SJSA1 (cell line): ENCODE measurements at regions not wholly inside any gene's neighbourhood (a gene's known extent, or its start where the extent isn't known, plus 50 kb on each side); places are given as distances from the start of the nearest gene placed in this dataset.
A peak's percentile ranks its signal among the peaks of the same experiment; 100 is the strongest.

Experiments used
- DNase-seq, 2 experiments: peaks; one replicate each; pipeline ENCODE4 v3.0.0-alpha.2; 2015 to 2020; ENCODE audit warnings: low spot score in 2 of 2, low read depth in 1 of 2
- H3K27ac ChIP-seq: fragments of 250-450 bp; sonication (Bioruptor Pico); 2 replicates; pipeline ENCODE4 v1.5.1; 2020; ENCODE audit warnings: mild to moderate bottlenecking, moderate library complexity
- H3K27me3 ChIP-seq: fragments of 250-450 bp; sonication (Bioruptor Pico); replicated peaks from 2 replicates; pipeline ENCODE4 v1.5.1; 2020; ENCODE audit warnings: mild to moderate bottlenecking, moderate library complexity
- H3K36me3 ChIP-seq: fragments of 250-450 bp; sonication (Bioruptor Pico); 2 replicates; pipeline ENCODE4 v1.5.1; 2020; ENCODE audit warnings: mild to moderate bottlenecking
- H3K4me1 ChIP-seq: fragments of 250-450 bp; sonication (Bioruptor Pico); replicated peaks from 2 replicates; pipeline ENCODE4 v1.6.1; 2021; ENCODE audit warnings: mild to moderate bottlenecking
- H3K4me3 ChIP-seq: fragments of 250-450 bp; sonication (Bioruptor Pico); 2 replicates; pipeline ENCODE4 v1.5.1; 2020; ENCODE audit warnings: mild to moderate bottlenecking
- H3K9me3 ChIP-seq: fragments of 250-450 bp; sonication (Bioruptor Pico); replicated peaks from 2 replicates; pipeline ENCODE4 v1.5.1; 2020; ENCODE audit warnings: mild to moderate bottlenecking

GRCh38 chr2:20925265-20925889 lies 102.5 kb upstream of the LDAH start:
- Histone ChIP-seq H3K4me3 (no peak overlapping the region), H3K4me1 (no peaks in the 10 kb centered on the region), H3K36me3 (no peaks in the 10 kb centered on the region), H3K9me3 (0 out of 2 replicates have a peak, but pooled peaks cover 2% of the 10 kb centered on the region), H3K27me3 (no peaks in the 10 kb centered on the region), H3K27ac (no peak overlapping the region)
- DNase-seq = peak in 1 of 2 experiments; percentile 7

DNA sequence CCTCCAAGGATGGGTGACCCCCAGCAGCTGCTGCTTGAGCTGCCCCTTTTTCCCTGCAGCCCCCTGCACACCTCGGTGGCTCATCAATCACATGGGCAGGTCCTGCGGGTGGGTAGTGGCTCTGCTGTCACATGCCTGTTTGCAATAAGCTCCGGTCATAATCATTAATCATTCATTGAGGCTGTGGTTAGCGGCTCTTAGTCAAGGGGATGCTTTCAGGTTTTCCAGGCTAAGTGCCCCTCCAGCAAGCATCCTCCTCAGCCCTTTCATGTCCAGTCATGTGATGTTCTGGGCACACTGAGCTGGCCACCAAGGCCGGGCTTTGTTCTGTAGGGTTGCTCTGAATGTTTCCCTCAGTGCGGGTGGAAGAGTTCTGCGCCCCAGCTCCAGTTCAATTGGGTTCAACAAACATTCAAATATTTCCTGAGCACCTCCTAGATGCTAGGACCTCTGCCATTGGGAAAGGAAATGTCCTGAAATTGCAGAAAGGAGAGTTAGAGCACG lies 96.4 kb upstream of the LDAH start:
- Histone ChIP-seq H3K4me1 (no peaks in the 10 kb centered on the region), H3K36me3 (no peaks in the 10 kb centered on the region), H3K4me3 (no peak overlapping the region), H3K9me3 (no peaks in the 10 kb centered on the region), H3K27ac (no peak overlapping the region), H3K27me3 (no peaks in the 10 kb centered on the region)
- DNase-seq = no peak

DNA sequence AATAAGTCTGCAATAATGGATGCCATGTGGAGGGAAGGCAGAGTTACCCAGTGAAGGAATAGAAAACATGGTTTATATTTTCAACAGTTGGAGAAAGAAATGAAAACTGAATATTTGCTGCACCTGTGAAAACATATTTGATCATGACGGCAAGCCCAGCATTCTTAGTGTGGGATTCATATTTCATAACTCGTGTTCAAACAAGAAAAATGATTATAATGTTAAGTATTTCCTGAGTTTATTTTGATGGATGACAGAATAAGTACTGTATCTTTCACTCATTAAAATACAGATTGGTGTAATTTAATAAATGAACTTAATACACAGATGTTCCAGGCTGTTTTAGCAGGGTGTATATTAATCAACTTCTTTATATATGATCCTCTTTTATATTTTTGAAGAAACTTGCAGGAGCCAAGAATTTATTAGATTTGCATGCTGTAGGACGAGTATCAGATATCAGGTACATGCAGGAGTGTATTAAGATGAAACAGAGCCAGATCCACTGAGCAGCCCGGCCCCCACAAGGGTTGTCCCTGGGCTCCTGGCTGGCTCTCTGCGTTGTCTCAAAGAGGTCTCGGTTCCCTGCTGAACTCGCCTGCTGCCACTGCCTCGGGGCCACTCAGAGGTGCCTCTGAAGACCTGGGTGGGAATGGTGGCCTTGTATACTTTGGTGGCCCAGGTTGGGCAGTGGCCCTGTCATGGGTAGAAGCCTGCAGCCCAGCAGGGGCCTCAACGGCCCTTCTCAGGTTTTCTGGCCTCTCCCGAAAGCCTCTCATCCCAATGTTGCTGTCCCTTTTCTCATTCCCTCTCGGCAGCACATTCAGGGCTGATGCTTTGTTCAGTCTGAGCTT lies 95.0 kb upstream of the LDAH start:
- Histone ChIP-seq H3K9me3 (no peaks in the 10 kb centered on the region), H3K4me1 (no peaks in the 10 kb centered on the region), H3K4me3 (no peak overlapping the region), H3K27ac (no peak overlapping the region), H3K27me3 (no peaks in the 10 kb centered on the region), H3K36me3 (no peaks in the 10 kb centered on the region)
- no peak for DNase-seq

- Histone ChIP-seq H3K36me3 (no peaks in the 10 kb centered on the region), H3K4me1 (no peaks in the 10 kb centered on the region), H3K27me3 (no peaks in the 10 kb centered on the region), H3K4me3 (no peak overlapping the region), H3K9me3 (no peaks in the 10 kb centered on the region), H3K27ac (no peak overlapping the region)
- DNase-seq = no peak
Measured at GRCh38 chr2:20917287-20917660, 94.4 kb upstream of the LDAH start.

GRCh38 chr2:20916604-20917286 lies 93.8 kb upstream of the LDAH start:
- no peaks in the 10 kb centered on the region for H3K27me3 ChIP-seq
- H3K27ac ChIP-seq = no peak overlapping the region
- H3K4me3 ChIP-seq = no peak overlapping the region
- H3K4me1 ChIP-seq = no peaks in the 10 kb centered on the region
- H3K36me3 ChIP-seq = no peaks in the 10 kb centered on the region
- H3K9me3 ChIP-seq = no peaks in the 10 kb centered on the region
- DNase-seq = no peak

- H3K27me3 ChIP-seq = no peaks in the 10 kb centered on the region
- H3K4me1 ChIP-seq = no peaks in the 10 kb centered on the region
- no peak overlapping the region for H3K27ac ChIP-seq
- H3K9me3 ChIP-seq = no peaks in the 10 kb centered on the region
- H3K36me3 ChIP-seq = no peaks in the 10 kb centered on the region
- no peak for DNase-seq
- H3K4me3 ChIP-seq = no peak overlapping the region
Measured at GRCh38 chr2:20915271-20915670, 92.4 kb upstream of the LDAH start.

DNA sequence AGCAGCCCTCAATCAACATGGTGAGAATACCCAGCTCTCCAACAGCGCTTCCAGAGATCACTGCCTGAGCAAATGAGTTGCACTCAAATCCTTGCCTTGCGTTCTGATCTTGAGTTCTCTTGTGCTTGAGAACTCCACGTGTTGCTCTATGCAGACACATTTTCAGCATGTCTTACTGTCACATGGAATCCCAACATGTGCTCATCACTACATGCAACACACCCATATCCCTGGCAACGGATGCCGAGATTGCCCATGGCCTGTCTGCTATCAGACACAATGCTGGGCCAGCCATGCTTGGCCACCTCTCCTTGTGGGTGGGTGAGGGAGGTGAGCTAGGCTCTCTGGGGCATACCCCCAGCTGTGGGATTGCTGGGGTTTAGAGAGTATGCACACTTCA lies 91.9 kb upstream of the LDAH start:
- H3K27me3 ChIP-seq = no peaks in the 10 kb centered on the region
- no peak overlapping the region for H3K27ac ChIP-seq
- no peak overlapping the region for H3K4me3 ChIP-seq
- DNase-seq = no peak
- no peaks in the 10 kb centered on the region for H3K9me3 ChIP-seq
- H3K4me1 ChIP-seq = no peaks in the 10 kb centered on the region
- H3K36me3 ChIP-seq = no peaks in the 10 kb centered on the region

DNA sequence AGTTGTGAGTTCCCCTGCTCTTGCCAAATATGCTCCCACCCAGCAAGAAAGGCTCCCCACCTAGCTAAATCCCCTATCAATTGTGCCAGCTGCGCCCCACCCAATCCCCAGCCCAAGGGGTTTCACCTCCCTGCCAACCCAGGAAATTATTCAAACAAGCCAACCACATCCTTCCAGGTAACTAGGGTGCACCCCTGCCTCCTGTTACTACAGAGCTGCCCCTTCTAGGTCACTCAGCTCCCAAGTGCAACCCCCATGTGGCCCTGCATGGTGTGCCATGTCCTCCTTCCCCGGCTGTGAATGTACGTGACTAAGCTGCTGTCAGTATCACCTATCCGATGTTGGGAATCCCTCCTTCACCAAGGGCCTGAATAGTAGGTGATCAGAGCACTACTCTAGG lies 91.2 kb upstream of the LDAH start:
- Histone ChIP-seq H3K9me3 (no peaks in the 10 kb centered on the region), H3K27ac (no peak overlapping the region), H3K4me3 (no peak overlapping the region), H3K4me1 (no peaks in the 10 kb centered on the region), H3K27me3 (no peaks in the 10 kb centered on the region), H3K36me3 (no peaks in the 10 kb centered on the region)
- DNase-seq = no peak

GRCh38 chr2:20913491-20913890 lies 90.6 kb upstream of the LDAH start:
- DNase-seq = no peak
- H3K36me3 ChIP-seq = no peaks in the 10 kb centered on the region
- no peak overlapping the region for H3K4me3 ChIP-seq
- H3K4me1 ChIP-seq = no peaks in the 10 kb centered on the region
- no peaks in the 10 kb centered on the region for H3K27me3 ChIP-seq
- H3K9me3 ChIP-seq = no peaks in the 10 kb centered on the region
- no peak overlapping the region for H3K27ac ChIP-seq

DNA sequence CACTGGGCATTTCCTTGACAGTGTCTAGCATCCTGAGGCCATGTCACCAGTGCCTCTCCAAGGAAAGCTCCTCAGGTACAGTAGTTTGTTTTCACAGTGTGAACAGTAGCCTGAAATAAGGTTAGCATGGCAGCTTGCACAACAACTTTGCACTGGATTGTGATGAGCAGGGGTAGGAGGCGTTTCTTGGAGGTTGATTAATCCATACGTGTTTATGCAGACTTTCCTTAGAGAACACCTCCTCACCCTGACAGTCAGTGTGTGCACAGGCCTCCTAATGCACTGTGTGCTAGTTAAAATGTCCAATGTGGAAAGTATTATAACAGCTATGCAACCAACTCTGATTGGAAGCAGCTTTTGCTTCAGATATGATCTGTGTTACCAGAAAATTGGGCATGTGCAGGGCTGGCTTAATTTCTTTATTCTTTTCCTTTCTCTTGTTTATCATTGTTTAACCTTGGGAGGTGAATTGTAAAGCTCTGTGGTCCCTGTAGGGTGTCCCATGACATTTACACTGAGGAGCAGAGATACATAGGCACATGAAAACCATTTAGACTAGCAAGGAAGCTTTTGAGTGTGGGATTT lies 77.2 kb upstream of the LDAH start:
- H3K27me3 ChIP-seq = peaks cover 4% of the 10 kb centered on the region; the same call in 1 of the 2 replicates
- DNase-seq = no peak
- no peaks in the 10 kb centered on the region for H3K36me3 ChIP-seq
- H3K4me1 ChIP-seq = no peaks in the 10 kb centered on the region
- no peaks in the 10 kb centered on the region for H3K9me3 ChIP-seq
- H3K4me3 ChIP-seq = no peak overlapping the region
- H3K27ac ChIP-seq = no peak overlapping the region

DNA sequence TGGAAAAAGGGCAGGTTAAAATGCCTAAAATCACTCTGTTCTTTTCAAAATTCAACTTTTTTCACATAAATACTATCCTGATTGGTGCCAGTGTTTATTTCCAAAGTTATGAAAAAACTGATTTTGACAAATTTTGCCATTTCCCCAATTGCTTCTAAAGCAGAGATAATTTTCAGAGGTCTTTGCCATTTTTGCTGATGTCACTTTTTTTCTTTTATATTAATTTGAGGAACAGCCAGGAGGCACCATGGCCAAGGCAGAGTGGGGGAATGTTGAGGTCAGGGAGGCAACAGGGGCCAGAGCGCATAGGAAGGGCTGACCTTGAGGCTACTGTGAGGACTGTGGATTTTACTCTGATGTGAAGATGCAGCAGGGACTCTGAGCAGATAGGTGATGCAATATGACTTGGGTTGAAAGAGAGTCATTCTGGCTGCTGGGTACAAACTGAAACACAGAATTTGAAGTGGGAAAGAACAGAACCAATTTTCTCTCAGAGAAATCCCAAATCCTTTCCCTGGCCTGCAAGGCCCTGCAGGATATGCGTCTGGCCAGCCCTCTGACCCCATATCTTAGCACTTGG lies 75.1 kb upstream of the LDAH start:
- no peaks in the 10 kb centered on the region for H3K36me3 ChIP-seq
- no peaks in the 10 kb centered on the region for H3K4me1 ChIP-seq
- H3K27me3 ChIP-seq = peaks cover 4% of the 10 kb centered on the region; the same call in 1 of the 2 replicates
- H3K9me3 ChIP-seq = no peaks in the 10 kb centered on the region
- no peak for DNase-seq
- no peak overlapping the region for H3K27ac ChIP-seq
- no peak overlapping the region for H3K4me3 ChIP-seq

- Histone ChIP-seq H3K4me1 (no peaks in the 10 kb centered on the region), H3K27ac (no peak overlapping the region), H3K36me3 (no peaks in the 10 kb centered on the region), H3K9me3 (no peaks in the 10 kb centered on the region), H3K27me3 (peaks cover 4% of the 10 kb centered on the region; the same call in 1 of the 2 replicates), H3K4me3 (no peak overlapping the region)
- no peak for DNase-seq
Measured at GRCh38 chr2:20897047-20897446, 74.1 kb upstream of the LDAH start.

- DNase-seq = no peak
- Histone ChIP-seq H3K27me3 (no peaks in the 10 kb centered on the region), H3K9me3 (no peaks in the 10 kb centered on the region), H3K4me3 (no peak overlapping the region), H3K4me1 (no peaks in the 10 kb centered on the region), H3K27ac (no peak overlapping the region), H3K36me3 (no peaks in the 10 kb centered on the region)
Measured at GRCh38 chr2:20884829-20885228, 61.9 kb upstream of the LDAH start.
